HCT116 (cell line): ENCODE measurements at regions not wholly inside any gene's neighbourhood (a gene's known extent, or its start where the extent isn't known, plus 50 kb on each side); places are given as distances from the start of the nearest gene placed in this dataset.

Source experiments
- ATAC-seq: fragments of 200-7000 bp; cut with Tn5 transposase; 2 replicates; pipeline ENCODE4 v1.9.1; 2020; ENCODE audit warnings: mild to moderate bottlenecking, moderate library complexity
- BruUV-seq: library from RNA; stranded (reverse); fragments of 400-500 nt; replicated peaks from 2 replicates; lab custom pipeline; 2021; lab: Mats Ljungman, UMichigan
- CTCF ChIA-PET: fragments of 300-600 bp; sonication (Branson Sonifier 250); formaldehyde crosslinking; loops from one replicate; lab custom pipeline; 2021; ENCODE audit warnings: antibody characterized with exemption; lab: Charles Lee
- POLR2A ChIA-PET: fragments of 300-600, 350-600 bp; sonication (Branson Sonifier 250); formaldehyde crosslinking; loops from one replicate; lab custom pipeline; 2021; ENCODE audit warnings: antibody characterized with exemption; lab: Charles Lee
- RAD21 ChIA-PET, 2 experiments: fragments of 300-600 bp; sonication (Branson Sonifier 250); formaldehyde crosslinking; loops; one replicate each; lab custom pipeline; 2023; ENCODE audit warnings: low total read pairs in 2 of 2; ENCODE audit not compliant: uncharacterized antibody in 2 of 2, unreplicated experiment in 2 of 2, low non-redundant PET in 1 of 2; lab: Charles Lee
- DNase-seq: peaks from one replicate; pipeline ENCODE4 v3.0.0-alpha.2; 2010; ENCODE audit warnings: low read depth, low spot score
- H2AFZ ChIP-seq: fragments of 200-600 bp; shearing (Covaris generic), sonication (generic); 2 replicates; pipeline ENCODE4 v1.6.1; 2017; ENCODE audit warnings: low read depth, mixed run types, mixed read lengths, antibody characterized with exemption, low read length; ENCODE audit not compliant: poor library complexity, severe bottlenecking
- H3K27ac ChIP-seq: 2 replicates; pipeline ENCODE4 v1.5.1; 2012; ENCODE audit warnings: low read depth, low read length
- H3K27me3 ChIP-seq: fragments of 200-600 bp; sonication (generic); 2 replicates; pipeline ENCODE4 v1.6.1; 2016; ENCODE audit warnings: mixed run types, low read length, mixed read lengths; ENCODE audit not compliant: insufficient read depth
- H3K36me3 ChIP-seq, 2 experiments: fragments of 200-500 bp in 1 of 2; fragments of 200-600 bp in 1 of 2; sonication (Bioruptor generic) in 1 of 2; sonication (generic) in 1 of 2; 2 replicates each; pipeline versions ENCODE4 v1.5.1 to v1.6.1; 2014 to 2016; ENCODE audit warnings: low read length in 2 of 2, inconsistent platforms in 1 of 2, mixed read lengths in 1 of 2, mixed run types in 1 of 2; ENCODE audit not compliant: insufficient read depth in 2 of 2, control insufficient read depth in 1 of 2
- H3K4me1 ChIP-seq, 2 experiments: fragments of 200-600 bp in 1 of 2; sonication (generic) in 1 of 2; 2 replicates each; pipeline versions ENCODE4 v1.5.1 to v1.6.1; 2012 to 2017; ENCODE audit warnings: low read length in 2 of 2, inconsistent platforms in 1 of 2, mild to moderate bottlenecking in 1 of 2, mixed read lengths in 1 of 2, mixed run types in 1 of 2, moderate library complexity in 1 of 2; ENCODE audit not compliant: insufficient read depth in 2 of 2, control insufficient read depth in 1 of 2
- H3K4me2 ChIP-seq: fragments of 200-600 bp; sonication (generic); 2 replicates; pipeline ENCODE4 v1.6.1; 2017; ENCODE audit warnings: mixed run types, low read length, mixed read lengths
- H3K4me3 ChIP-seq, 2 experiments: fragments of 200-600 bp in 1 of 2; sonication (generic) in 1 of 2; replicated peaks in 1 of 2; 2 replicates each; pipeline ENCODE4 v1.5.1; 2011 to 2016; ENCODE audit warnings: low read length in 2 of 2, control low read depth in 1 of 2, low read depth in 1 of 2, mild to moderate bottlenecking in 1 of 2, mixed read lengths in 1 of 2, mixed run types in 1 of 2
- H3K79me2 ChIP-seq: fragments of 200-600 bp; sonication (generic); 2 replicates; pipeline ENCODE4 v1.6.1; 2017; ENCODE audit warnings: mild to moderate bottlenecking, mixed run types, low read length, moderate library complexity, mixed read lengths; ENCODE audit not compliant: insufficient read depth
- H3K9ac ChIP-seq: fragments of 200-600 bp; sonication (generic); 2 replicates; pipeline ENCODE4 v1.6.1; 2016; ENCODE audit warnings: low read length, mixed read lengths
- H3K9me2 ChIP-seq: fragments of 200-600 bp; sonication (generic), shearing (Covaris generic); 2 replicates; pipeline ENCODE4 v1.6.1; 2017; ENCODE audit warnings: mixed run types, mild to moderate bottlenecking, moderate library complexity; ENCODE audit not compliant: insufficient read depth
- H3K9me3 ChIP-seq, 2 experiments: fragments of 200-500 bp in 1 of 2; fragments of 200-600 bp in 1 of 2; sonication (Bioruptor generic) in 1 of 2; sonication (generic) in 1 of 2; 2 replicates each; pipeline ENCODE4 v1.6.1; 2014 to 2017; ENCODE audit warnings: low read length in 2 of 2, mixed read lengths in 2 of 2, inconsistent platforms in 1 of 2, low read depth in 1 of 2, mild to moderate bottlenecking in 1 of 2, mixed run types in 1 of 2, moderate library complexity in 1 of 2; ENCODE audit not compliant: control insufficient read depth in 1 of 2, insufficient read depth in 1 of 2
- H4K20me1 ChIP-seq: fragments of 200-600 bp; sonication (generic), shearing (Covaris generic); 2 replicates; pipeline ENCODE4 v1.6.1; 2017; ENCODE audit warnings: mixed run types, mild to moderate bottlenecking, moderate library complexity; ENCODE audit not compliant: insufficient read depth
- CBX3 ChIP-seq: IDR thresholded peaks from 2 replicates; pipeline ENCODE4 v1.6.1; 2012; ENCODE audit warnings: low read depth
- CEBPB ChIP-seq: IDR thresholded peaks from 2 replicates; pipeline ENCODE4 v1.6.1; 2012; ENCODE audit warnings: low read depth
- EGR1 ChIP-seq: IDR thresholded peaks from 2 replicates; pipeline ENCODE4 v1.6.1; 2012; ENCODE audit warnings: low read depth
- EZH2 ChIP-seq: fragments of 200-600 bp; sonication (generic); IDR thresholded peaks from 2 replicates; pipeline ENCODE4 v1.6.1; 2017; ENCODE audit warnings: antibody characterized with exemption, mixed run types
- EZH2phosphoT487 ChIP-seq: fragments of 200-600 bp; IDR thresholded peaks from 2 replicates; pipeline ENCODE4 v1.6.1; 2018; ENCODE audit warnings: antibody characterized with exemption, borderline replicate concordance
- JUND ChIP-seq: IDR thresholded peaks from 2 replicates; pipeline ENCODE4 v1.6.1; 2012
- POLR2AphosphoS5 ChIP-seq: IDR thresholded peaks from 2 replicates; pipeline ENCODE4 v1.6.1; 2011; ENCODE audit warnings: mild to moderate bottlenecking, low read depth, low read length, moderate library complexity
- SIN3A ChIP-seq: IDR thresholded peaks from 2 replicates; pipeline ENCODE4 v1.6.1; 2012; ENCODE audit warnings: low read depth
- SP1 ChIP-seq: IDR thresholded peaks from 2 replicates; pipeline ENCODE4 v1.6.1; 2012; ENCODE audit warnings: low read depth
- TCF7L2 ChIP-seq: IDR thresholded peaks from 2 replicates; pipeline ENCODE4 v1.7.0; 2011; ENCODE audit warnings: borderline replicate concordance, inconsistent platforms; ENCODE audit not compliant: insufficient read depth, insufficient read length; ENCODE audit errors: extremely low read depth
- YY1 ChIP-seq: IDR thresholded peaks from 2 replicates; pipeline ENCODE4 v1.6.1; 2011; ENCODE audit warnings: low read length, low read depth, moderate library complexity, mild to moderate bottlenecking; ENCODE audit not compliant: insufficient replicate concordance; ENCODE audit errors: extremely low read depth
- ZFX ChIP-seq: fragments of 450-650 bp; IDR thresholded peaks from 2 replicates; pipeline ENCODE4 v1.6.1; 2017
- intact Hi-C: fragments of 100-400 bp; cut with micrococcal nuclease; formaldehyde crosslinking; loops from 2 replicates; pipeline ENCODE4 v1.10.0; 2022
- TF ChIP-seq, protein P1 (sequence below): IDR thresholded peaks from 2 replicates; pipeline ENCODE4 v1.6.1; 2011; ENCODE audit warnings: mild to moderate bottlenecking, low read length, moderate library complexity; ENCODE audit not compliant: insufficient replicate concordance; ENCODE audit errors: extremely low read depth
- TF ChIP-seq, protein P2 (sequence below), 3 experiments: fragments of 200-600 bp in 1 of 3; sonication (generic) in 1 of 3; IDR thresholded peaks in 2 of 3; conservative IDR thresholded peaks in 1 of 3; 2 replicates each; pipeline ENCODE4 v1.5.1; 2012 to 2017; ENCODE audit warnings: low read depth in 2 of 3, low read length in 2 of 3, antibody characterized with exemption in 1 of 3, borderline replicate concordance in 1 of 3, control low read depth in 1 of 3, mild to moderate bottlenecking in 1 of 3, mixed read lengths in 1 of 3, mixed run types in 1 of 3, moderate library complexity in 1 of 3; ENCODE audit not compliant: insufficient read depth in 1 of 3
- TF ChIP-seq, protein P3 (sequence below): IDR thresholded peaks from 2 replicates; pipeline ENCODE4 v1.6.1; 2012

DNA sequence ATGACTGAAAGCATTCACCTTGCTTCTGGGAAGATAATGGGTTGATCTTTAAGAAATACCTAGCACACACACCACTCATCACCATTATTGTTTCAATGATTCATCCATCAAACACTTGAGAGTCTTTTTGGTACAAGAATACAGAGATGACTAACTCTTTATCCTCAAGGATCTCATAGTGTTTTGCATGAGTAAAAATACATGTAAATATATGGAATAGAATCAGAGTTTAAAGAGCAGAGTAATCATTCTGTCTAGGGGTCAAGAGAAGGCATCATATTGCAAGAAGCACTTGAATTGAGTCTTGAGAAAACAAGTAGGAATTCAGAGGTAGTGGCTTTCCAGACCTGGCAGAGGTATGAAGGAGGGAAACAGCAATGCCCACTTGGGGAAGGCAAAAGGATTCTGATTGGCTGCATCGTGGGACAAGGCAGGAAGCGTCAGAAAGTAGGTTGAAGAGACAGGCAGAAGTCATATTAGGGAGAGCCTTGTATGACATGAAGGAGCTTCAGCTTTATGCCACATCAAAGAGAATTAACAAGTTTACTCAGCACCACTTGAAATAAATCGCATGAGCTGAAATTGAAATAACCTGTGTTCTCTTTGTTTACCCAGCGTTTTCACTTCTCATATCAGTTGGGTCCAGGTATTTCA is 542.5 kb downstream of the TLE1 start:
- POLR2A ChIA-PET: no interaction called here
- no peak overlapping the region for H2AFZ ChIP-seq
- H4K20me1 ChIP-seq: no peaks in the 10 kb centered on the region
- DNase-seq (no peak), ATAC-seq (no peak)
- H3K27me3 ChIP-seq: no peaks in the 10 kb centered on the region
- no peaks in the 10 kb centered on the region; a peak in 1 of 4 replicates for H3K9me3 ChIP-seq
- intact Hi-C loops: no loop called here
- no peaks in the 10 kb centered on the region for H3K4me1 ChIP-seq
- H3K4me2 ChIP-seq: no peak overlapping the region
- no peaks in the 10 kb centered on the region for H3K9me2 ChIP-seq
- H3K4me3 ChIP-seq: no peak overlapping the region
- no peaks in the 10 kb centered on the region for H3K36me3 ChIP-seq
- RAD21 ChIA-PET: no interaction called here
- H3K27ac ChIP-seq: no peak overlapping the region
- TF ChIP-seq CEBPB (no peak), POLR2AphosphoS5 (no peak), SIN3A (no peak), YY1 (no peak), CBX3 (no peak), EZH2phosphoT487 (no peak), ZFX (no peak), EGR1 (no peak), SP1 (no peak), JUND (no peak), TCF7L2 (no peak), EZH2 (no peak)
- TF ChIP-seq, protein P1, sequence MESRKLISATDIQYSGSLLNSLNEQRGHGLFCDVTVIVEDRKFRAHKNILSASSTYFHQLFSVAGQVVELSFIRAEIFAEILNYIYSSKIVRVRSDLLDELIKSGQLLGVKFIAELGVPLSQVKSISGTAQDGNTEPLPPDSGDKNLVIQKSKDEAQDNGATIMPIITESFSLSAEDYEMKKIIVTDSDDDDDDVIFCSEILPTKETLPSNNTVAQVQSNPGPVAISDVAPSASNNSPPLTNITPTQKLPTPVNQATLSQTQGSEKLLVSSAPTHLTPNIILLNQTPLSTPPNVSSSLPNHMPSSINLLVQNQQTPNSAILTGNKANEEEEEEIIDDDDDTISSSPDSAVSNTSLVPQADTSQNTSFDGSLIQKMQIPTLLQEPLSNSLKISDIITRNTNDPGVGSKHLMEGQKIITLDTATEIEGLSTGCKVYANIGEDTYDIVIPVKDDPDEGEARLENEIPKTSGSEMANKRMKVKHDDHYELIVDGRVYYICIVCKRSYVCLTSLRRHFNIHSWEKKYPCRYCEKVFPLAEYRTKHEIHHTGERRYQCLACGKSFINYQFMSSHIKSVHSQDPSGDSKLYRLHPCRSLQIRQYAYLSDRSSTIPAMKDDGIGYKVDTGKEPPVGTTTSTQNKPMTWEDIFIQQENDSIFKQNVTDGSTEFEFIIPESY: no peak
- TF ChIP-seq, protein P2, sequence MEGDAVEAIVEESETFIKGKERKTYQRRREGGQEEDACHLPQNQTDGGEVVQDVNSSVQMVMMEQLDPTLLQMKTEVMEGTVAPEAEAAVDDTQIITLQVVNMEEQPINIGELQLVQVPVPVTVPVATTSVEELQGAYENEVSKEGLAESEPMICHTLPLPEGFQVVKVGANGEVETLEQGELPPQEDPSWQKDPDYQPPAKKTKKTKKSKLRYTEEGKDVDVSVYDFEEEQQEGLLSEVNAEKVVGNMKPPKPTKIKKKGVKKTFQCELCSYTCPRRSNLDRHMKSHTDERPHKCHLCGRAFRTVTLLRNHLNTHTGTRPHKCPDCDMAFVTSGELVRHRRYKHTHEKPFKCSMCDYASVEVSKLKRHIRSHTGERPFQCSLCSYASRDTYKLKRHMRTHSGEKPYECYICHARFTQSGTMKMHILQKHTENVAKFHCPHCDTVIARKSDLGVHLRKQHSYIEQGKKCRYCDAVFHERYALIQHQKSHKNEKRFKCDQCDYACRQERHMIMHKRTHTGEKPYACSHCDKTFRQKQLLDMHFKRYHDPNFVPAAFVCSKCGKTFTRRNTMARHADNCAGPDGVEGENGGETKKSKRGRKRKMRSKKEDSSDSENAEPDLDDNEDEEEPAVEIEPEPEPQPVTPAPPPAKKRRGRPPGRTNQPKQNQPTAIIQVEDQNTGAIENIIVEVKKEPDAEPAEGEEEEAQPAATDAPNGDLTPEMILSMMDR (IDR thresholded peaks at IDR 0.05 in 2 of 3, conservative IDR thresholded peaks at IDR 0.05 in 1 of 3; ENCODE audit: borderline replicate concordance in 1 of 3, insufficient read depth in 1 of 3, low read depth in 2 of 3, low read length in 2 of 3): no peak
- TF ChIP-seq, protein P3, sequence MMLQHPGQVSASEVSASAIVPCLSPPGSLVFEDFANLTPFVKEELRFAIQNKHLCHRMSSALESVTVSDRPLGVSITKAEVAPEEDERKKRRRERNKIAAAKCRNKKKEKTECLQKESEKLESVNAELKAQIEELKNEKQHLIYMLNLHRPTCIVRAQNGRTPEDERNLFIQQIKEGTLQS: no peak
- no peaks in the 10 kb centered on the region for H3K79me2 ChIP-seq
- CTCF ChIA-PET: no interaction called here
- H3K9ac ChIP-seq: no peak overlapping the region
- no TSS peak for BruUV-seq
